ENCODE measurements at regions not wholly inside any gene's neighbourhood (a gene's known extent, or its start where the extent isn't known, plus 50 kb on each side); places are given as distances from the start of the nearest gene placed in this dataset.
"Not testable (repeated sequence)": the region's sequence is repeated elsewhere in the genome, so short reads cannot be mapped to it uniquely, and the experiment has no call there.

- DNase-seq: not testable (repeated sequence)
Observed at GRCh38 chr11:123344188-123344587, 85.9 kb upstream of the GRAMD1B start.

- DNase-seq: no peak
Observed at GRCh38 chr11:123338997-123339752, 90.9 kb upstream of the GRAMD1B start.

DNA sequence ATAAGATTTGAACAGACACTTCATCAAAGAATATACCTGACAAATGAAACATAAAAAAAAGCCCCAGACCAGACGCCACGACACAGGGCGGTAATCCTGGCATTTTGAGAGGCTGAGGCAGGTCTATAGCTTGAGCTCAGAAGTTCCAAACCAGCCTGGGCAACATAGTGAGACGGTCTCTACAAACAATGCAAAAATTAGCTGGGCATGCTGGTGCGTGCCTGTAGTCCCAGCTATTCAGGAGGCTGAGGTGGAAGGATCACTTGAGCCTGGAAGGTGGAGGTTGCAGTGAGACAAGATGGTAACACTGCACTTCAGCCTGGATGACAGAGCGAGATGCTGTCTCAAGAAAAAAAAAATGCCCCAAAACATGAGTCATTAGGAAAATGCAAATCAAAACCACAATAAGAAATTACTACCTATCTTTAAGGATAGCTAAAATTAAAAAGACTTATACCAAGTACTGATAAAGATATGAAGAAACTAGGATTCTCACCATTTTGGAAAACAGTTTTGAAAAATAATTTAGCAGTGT is 91.7 kb upstream of the GRAMD1B start:
- no peak for DNase-seq

- DNase-seq: no peak
Observed at GRCh38 chr11:123334925-123335324, 95.1 kb upstream of the GRAMD1B start.

GRCh38 chr11:123332577-123332976 is 97.5 kb upstream of the GRAMD1B start:
- not testable (repeated sequence) for DNase-seq

GRCh38 chr11:123330948-123331347 is 99.1 kb upstream of the GRAMD1B start:
- no peak for DNase-seq

DNA sequence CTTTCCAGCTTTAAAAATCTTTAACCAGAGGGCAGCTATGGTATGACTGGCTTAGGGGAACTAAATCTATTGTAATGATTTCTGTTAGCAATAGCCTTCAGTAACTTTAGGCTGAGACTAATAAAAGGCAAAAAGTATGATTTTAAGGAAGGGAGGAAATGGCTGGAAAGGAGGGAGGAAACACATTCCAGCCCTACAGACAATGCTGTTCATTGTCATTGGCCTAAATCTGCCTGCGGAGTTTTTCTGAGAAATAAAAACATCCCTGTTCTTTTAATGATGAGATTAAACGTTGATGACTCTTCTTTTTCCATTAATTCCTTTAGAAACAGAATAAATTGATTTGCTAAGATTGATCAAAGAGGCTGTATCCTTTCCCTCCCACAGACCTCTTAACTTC is 99.6 kb upstream of the GRAMD1B start:
- no peak for DNase-seq

DNA sequence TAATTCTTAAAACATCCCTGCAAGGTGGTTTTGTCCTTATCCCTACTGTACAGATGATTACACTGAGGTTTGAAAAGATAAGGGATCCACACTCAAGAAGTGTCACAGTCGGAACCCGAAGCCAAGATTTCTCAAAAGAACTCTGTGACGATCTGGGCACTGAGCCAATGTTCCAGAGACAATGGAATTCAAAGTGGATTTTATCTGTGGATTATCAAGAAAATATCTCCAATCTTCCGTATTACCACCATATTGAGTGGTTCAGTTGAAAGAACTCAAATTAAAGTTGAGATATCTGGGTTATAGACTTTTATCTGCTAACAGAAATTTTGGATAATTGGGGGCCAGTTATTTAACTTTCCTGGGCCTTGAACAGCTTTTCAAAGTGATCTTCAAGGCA is 100.0 kb upstream of the GRAMD1B start:
- DNase-seq: no peak

DNA sequence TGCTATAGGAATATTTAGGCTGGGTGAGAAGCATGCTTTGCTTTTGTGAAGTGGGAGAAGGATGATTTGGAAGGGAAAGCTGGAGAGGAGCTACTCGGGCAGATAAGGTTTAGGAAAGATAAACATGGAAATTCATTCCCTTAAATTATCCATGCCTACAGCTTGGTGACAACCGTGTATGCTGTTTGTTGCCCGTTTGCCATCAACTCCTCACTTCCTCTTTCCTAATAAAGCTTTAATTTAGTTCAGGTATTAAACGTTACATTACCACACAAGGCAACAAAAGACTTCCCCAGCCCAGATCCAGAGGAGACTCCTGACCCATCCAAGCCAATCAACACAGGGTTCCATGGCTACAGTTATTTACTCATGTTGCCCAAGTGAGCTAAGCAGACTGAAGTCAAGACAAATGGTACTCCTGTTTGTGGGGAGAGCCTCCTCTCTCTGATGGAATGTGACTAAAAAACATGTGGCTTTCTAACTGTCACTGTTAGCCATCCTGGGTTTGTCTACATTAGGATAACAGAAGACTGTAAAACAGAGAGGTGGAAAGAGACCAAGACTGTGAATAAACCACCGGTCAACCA is 101.7 kb upstream of the GRAMD1B start:
- DNase-seq: no peak

GRCh38 chr11:123325533-123325932 is 104.5 kb upstream of the GRAMD1B start:
- DNase-seq: no peak

- DNase-seq: no peak
Observed at GRCh38 chr11:123323568-123323967, 106.5 kb upstream of the GRAMD1B start.

DNA sequence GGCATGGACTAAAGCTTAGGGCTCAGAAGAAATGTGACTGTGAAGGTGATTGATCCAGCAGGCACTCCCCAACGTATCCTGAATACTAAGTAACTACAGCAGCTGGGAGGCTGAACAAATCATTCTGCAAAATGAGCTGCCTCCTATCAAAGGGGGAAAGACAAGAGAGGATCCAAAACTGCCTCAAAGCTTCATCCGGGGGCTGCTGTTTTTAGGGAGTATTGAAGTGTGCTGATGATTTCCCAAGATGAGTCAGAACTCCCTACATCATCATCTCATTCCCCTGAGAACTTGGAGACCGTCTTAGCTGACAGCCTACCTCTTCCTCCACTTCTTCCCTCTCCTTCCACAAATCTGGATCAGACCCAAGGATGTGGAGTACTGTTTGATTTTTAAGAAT is 108.4 kb upstream of the GRAMD1B start:
- no peak for DNase-seq

- no peak for DNase-seq
Observed at GRCh38 chr11:123318623-123319022, 111.4 kb upstream of the GRAMD1B start.

DNA sequence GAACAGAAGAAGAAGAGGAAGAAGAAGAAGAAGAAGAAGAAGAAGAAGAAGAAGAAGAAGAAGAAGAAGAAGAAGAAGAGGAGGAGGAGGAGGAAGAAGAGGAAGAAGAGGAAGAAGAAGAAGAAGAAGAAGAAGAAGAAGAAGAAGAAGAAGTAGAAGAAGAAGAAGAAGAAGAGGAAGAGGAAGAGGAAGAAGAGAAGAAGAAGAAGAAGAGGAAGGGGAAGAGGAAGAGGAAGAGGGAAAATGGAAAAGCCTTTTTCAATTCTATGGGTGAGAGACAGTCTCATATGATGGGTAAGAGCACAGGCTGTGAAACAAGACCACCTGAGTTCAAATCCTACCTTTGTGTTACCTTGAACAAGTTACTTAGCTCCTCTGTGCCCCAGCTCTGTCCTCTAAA is 111.9 kb upstream of the GRAMD1B start:
- DNase-seq: not testable (repeated sequence)

GRCh38 chr11:123316003-123316402 is 114.1 kb upstream of the GRAMD1B start:
- no peak for DNase-seq

GRCh38 chr11:123314972-123315371 is 115.1 kb upstream of the GRAMD1B start:
- DNase-seq: no peak

DNA sequence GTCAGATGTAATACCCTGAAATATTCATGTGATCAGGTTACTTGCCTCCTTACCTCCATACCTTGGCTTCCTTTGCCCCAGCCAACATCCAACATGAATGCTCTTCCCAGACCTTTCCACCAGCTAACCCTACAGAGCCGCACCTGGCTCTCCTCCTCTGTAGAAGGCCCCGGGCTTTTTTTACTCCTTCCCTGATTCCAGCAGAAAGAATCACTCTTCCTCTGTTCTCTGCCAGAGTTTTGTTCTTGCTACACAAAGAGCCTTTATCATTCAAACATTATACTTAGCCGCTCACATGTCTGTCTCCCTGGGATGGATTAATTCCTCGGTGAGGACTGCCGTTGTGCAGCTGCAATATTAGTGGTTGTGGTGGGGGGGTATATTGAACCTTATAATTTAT is 116.8 kb upstream of the GRAMD1B start:
- no peak for DNase-seq

DNA sequence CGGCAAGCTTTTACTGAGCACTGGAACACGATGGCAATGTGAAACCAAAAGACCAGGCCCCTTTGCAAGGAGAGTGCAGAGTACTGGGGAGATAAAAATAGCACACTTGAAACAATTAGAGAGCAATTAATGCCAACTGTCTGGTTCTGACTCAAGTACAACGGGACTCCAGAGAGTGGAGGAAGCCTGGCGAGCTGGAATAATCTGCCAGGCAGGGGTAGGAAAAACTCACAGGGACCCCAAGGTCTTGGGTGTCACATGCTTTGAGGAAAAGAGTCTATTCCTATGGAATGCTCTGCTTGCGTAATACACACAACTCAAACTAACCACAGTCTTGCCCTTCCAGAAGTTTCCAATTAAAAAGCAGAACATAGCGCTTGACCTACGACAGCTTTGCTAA is 113.0 kb upstream of the CLMP start:
- DNase-seq: no peak

- DNase-seq: no peak
Observed at GRCh38 chr11:123307276-123307675, 112.2 kb upstream of the CLMP start.

- DNase-seq: no peak
Observed at GRCh38 chr11:123306531-123306930, 111.5 kb upstream of the CLMP start.

DNA sequence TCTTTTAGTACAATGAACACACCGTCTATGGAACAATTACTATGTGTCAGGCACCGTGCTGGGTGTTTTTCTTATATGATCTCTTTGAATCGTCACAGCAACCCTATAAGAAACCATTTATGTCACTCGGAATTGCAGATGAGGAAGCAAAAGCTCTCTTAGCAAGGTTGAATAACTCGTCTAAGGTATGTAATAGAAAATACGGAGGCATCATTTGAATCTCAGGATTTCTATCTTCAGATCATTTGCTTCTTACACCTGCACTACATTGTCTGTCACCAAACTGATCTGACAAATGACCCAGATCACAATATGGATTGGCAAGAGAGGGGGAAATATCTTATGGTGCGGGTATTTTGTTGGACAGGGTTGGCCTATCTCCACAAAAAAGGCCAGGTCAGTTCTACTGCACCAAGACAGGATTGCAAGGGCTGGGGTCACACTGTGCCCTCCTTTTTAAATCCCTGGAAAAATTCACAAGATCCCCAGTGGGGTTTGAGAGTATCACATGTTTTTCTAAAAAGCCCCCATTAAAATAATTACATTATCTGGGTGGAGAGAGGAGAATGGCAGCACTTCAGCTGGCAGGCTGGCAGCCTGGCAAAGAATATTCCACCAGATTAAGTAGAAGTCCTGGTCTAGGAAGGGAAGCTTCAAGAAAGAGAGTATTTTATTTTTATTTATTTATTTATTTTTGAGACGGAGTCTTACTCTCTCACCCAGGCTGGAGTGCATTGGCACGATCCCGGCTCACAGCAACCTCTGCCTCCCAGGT is 110.7 kb upstream of the CLMP start:
- DNase-seq: no peak

- no peak for DNase-seq
Observed at GRCh38 chr11:123304828-123305466, 109.9 kb upstream of the CLMP start.

GRCh38 chr11:123303924-123304323 is 108.9 kb upstream of the CLMP start:
- no peak for DNase-seq

Measured in left hindlimb (tissue), 1 donor.